AG04450 (cell line): ENCODE measurements at regions not wholly inside any gene's neighbourhood (a gene's known extent, or its start where the extent isn't known, plus 50 kb on each side); places are given as distances from the start of the nearest gene placed in this dataset.

Experiments
- CTCF ChIA-PET: fragments of 300-600, 350-600 bp; formaldehyde crosslinking; extraction: SDS; loops from one replicate; lab custom pipeline; 2022; ENCODE audit warnings: antibody characterized with exemption, inconsistent platforms; lab: Charles Lee
- POLR2A ChIA-PET: fragments of 350-600 bp; formaldehyde crosslinking; extraction: SDS; loops from one replicate; lab custom pipeline; 2021; ENCODE audit warnings: antibody characterized with exemption, inconsistent platforms; lab: Yijun Ruan, JAX
- DNase-seq: peaks from one replicate; pipeline ENCODE4 v3.0.0-alpha.2; 2011; ENCODE audit warnings: low read depth, low spot score
- H3K27ac ChIP-seq: one replicate; pipeline ENCODE4 v1.5.1; 2012; ENCODE audit warnings: low read depth, low read length, control low read depth
- H3K27me3 ChIP-seq: one replicate; pipeline ENCODE4 v1.6.0; 2012; ENCODE audit warnings: low read length; ENCODE audit not compliant: control insufficient read depth, insufficient read depth
- H3K4me3 ChIP-seq: 2 replicates; pipeline ENCODE4 v1.5.1; 2011; ENCODE audit warnings: mild to moderate bottlenecking, low read depth, low read length, control low read depth
- H3K9me3 ChIP-seq: 2 replicates; pipeline ENCODE4 v1.5.1; 2012; ENCODE audit warnings: low read length; ENCODE audit not compliant: control insufficient read depth, insufficient read depth
- CTCF ChIP-seq: IDR thresholded peaks from 2 replicates; pipeline ENCODE4 v1.5.1; 2011; ENCODE audit warnings: low read depth, low read length, control low read depth, inconsistent platforms

GRCh38 chr4:163665521-163666331, 171.2 kb downstream of the TMA16 start:
- no peak overlapping the region for H3K4me3 ChIP-seq
- no peak for DNase-seq
- CTCF ChIA-PET, result interaction anchor here (0.9 kb wide), 1 partner anchor 13 kb away, joined by 3 read pairs; no protein-coding TSS in a partner anchor
- no peak overlapping the region for H3K27ac ChIP-seq
- no peak for TF ChIP-seq CTCF
- no peaks in the 10 kb centered on the region for H3K27me3 ChIP-seq
- POLR2A ChIA-PET, result no interaction called here
- H3K9me3 ChIP-seq, result no peaks in the 10 kb centered on the region

GRCh38 chr4:163666332-163666873, 171.9 kb downstream of the TMA16 start:
- CTCF ChIA-PET, result interaction anchor here (0.9 kb wide), 1 partner anchor 12 kb away, joined by 3 read pairs; no protein-coding TSS in a partner anchor
- DNase-seq, result no peak
- POLR2A ChIA-PET, result no interaction called here
- H3K9me3 ChIP-seq, result no peaks in the 10 kb centered on the region
- H3K4me3 ChIP-seq, result no peak overlapping the region
- H3K27ac ChIP-seq, result no peak overlapping the region
- TF ChIP-seq CTCF, result no peak
- H3K27me3 ChIP-seq, result no peaks in the 10 kb centered on the region

GRCh38 chr4:163672751-163673150, 178.3 kb downstream of the TMA16 start:
- ChIA-PET POLR2A (no interaction called here), CTCF (interaction anchor here (0.6 to 1.2 kb wide), 2 partner anchors 8 to 9 kb away, joined by 3 to 4 read pairs; no protein-coding TSS in a partner anchor)
- no peak for TF ChIP-seq CTCF
- Histone ChIP-seq H3K27me3 (no peaks in the 10 kb centered on the region), H3K27ac (no peak overlapping the region), H3K4me3 (no peak overlapping the region), H3K9me3 (no peaks in the 10 kb centered on the region)
- no peak for DNase-seq

- no peak for DNase-seq
- Histone ChIP-seq H3K27ac (no peak overlapping the region), H3K9me3 (no peaks in the 10 kb centered on the region), H3K4me3 (no peak overlapping the region), H3K27me3 (no peaks in the 10 kb centered on the region)
- POLR2A ChIA-PET, result no interaction called here
- CTCF ChIA-PET, result interaction anchor here (0.6 to 1.4 kb wide), 2 partner anchors 9 to 117 kb away, joined by 3 to 4 read pairs; no protein-coding TSS in a partner anchor
- no peak for TF ChIP-seq CTCF
These were observed 179.6 kb downstream of the TMA16 start for GRCh38 chr4:163673848-163674697.
